ENCODE measurements at regions not wholly inside any gene's neighbourhood (a gene's known extent, or its start where the extent isn't known, plus 50 kb on each side); places are given as distances from the start of the nearest gene placed in this dataset.
"Not testable (repeated sequence)": the region's sequence is repeated elsewhere in the genome, so short reads cannot be mapped to it uniquely, and the experiment has no call there.

DNA sequence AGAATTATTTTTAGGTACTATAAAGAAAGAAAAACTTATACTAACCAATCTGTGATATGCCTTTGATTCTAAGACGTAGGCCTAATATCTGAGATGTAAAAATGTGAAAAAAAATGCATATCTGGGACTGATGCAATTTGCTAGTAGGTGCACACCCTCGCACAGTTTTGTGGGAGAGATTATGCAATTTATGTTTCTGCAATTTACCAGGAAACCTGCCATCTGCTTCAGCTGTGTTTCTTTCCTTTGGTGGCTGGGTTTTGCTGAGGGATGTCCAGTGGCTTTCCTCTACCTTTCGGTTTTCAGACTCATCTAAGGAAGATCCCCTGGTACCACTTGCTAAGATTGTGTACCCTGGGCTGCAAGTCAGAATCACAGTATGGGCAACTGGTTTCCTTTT, 186.9 kb downstream of the ZFP64 start:
- no peak for DNase-seq

DNA sequence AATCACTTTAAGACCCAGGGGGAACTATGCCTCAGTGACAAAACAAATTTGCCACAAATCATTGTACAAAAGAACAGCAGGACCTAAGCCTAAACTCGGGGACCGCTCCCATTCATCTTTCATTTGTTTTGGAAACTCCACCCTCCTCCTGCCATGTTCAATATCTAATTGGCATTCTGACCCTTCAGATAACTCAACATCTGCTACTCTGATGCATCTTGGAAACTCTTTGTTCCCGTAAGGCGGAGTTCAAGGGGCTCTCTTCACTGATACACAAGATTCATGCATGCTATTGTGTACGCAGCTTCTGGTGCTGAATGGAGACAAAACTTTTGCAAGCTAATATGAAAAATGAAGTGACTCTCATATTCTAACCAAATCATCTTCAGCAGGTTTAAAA, 187.6 kb downstream of the ZFP64 start:
- DNase-seq = no peak

DNA sequence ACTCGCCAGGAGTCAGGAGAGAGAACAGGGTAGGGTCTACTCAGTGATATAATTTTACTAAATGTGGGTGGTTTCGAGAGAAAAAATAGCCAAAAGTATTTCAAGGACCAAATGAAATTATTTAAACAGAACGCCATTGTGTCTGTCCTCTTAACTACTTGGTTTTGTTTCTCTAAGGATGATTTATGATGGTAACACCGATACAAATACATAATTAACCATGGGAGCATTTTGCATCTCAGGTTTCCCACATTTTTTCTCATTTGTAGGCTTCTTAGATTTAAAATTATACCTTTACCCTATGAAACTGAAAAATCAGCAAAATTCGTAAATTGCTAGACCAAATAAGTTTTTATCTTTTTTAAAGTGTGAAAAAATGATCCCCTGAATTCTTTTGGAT, 188.2 kb downstream of the ZFP64 start:
- no peak for DNase-seq

DNA sequence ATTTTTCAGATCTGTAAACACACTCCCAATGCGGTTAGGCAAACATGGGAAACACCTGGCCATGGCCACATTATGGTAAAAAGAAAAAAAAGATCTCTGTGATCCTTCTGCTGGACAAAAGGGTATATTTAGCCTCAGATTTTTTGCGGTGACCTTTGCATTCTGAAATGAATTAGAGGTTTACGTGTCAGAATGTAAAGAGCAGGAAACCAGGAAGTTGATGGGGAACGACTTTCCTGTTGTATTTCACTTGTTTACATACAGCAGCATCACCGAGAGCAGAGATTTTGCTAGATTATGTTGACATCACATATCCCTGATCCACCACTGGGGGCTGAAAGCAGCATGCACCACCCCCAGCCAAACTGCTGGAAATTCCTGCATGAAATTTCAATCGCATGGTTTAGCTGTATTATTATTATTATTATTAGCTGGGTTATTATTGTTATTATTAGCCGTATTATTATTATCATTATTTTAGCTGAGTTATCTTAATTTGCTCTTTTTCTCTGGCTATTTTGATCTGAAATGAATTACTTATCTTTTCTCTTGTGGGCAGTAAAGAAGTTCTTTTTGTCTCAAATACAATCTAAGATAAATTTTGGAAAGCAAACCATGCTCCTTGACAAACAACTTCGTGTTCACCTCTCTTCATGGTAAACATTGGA, 189.4 kb downstream of the ZFP64 start:
- DNase-seq = no peak

DNA sequence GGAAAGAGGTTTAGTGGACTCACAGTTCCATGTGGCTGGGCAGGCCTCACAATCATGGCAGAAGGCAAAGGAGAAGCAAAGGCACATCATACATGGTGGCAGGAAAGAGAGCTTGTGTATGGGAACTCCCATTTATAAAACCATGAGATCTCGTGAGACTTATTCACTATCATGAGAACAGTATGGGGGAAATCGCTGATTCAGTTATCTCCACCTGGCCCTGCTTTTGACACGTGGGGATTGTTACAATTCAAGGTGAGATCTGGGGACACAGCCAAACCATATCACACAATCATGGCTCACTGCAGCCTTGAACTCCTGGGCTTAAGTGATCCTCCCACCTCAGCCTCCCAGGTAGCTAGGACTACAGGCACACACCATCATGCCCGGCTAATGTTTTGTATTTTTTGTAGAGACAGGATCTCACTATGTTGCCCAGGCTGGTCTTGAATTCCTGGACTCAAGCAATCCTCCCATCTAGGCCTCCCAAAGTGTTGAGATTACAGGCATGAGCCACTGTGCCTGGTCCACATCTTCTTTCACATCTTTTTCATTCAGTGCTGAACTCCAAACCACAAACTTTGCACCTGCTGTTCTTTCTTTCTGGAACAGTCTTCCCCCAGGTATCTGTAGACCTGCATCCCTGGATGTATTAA, 194.2 kb downstream of the ZFP64 start:
- DNase-seq = not testable (repeated sequence)

DNA sequence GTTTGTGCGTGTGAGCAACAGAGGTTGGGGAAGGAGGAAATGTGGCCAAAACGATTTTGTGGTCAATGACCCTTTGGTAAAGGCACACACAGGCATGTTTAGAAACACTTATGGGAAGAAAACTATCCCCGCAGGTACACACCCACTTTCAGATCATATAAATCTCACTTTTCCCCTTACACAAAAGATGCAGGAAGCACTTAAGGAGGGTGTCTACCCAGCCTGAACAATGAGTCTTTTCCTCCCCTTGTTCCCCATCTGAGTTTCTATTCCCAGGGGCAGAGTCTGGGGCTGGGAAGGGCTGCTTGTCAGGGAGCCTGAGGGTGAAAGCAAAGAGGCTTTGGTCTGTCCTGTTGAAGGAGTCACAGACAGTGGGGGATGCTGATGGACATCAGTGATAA, 193.2 kb upstream of the SALL4 start:
- no peak for DNase-seq

DNA sequence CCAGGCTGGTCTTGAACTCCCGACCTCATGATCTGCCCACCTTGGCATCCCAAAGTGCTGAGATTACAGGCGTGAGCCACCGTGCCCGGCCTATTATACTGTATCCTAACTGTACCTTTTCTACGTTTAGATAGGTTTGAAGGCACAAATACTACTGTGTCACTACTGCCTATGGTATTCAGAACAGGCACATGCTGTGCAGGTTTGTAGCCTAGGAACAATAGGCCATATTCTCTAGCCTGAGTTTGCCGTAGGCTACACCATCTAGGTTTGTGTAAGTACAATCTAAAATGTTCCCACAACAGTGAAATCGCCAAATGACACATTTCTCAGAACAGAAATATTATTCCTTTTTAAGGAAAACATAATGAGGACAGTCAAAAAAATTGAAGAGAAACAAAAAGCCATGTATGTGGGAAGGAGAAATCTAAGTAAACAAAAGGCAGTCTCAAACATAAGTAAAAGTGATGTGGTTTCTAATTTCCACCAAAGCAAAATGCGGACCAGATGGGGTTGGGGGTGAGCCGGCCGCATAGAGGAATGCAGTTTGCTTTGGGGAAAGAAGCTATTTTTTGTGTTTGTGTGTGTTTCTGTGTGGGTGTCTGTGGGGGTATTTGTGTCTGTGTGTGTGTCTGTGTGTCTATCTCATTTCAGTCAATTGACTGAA, 192.6 kb upstream of the SALL4 start:
- no peak for DNase-seq

DNA sequence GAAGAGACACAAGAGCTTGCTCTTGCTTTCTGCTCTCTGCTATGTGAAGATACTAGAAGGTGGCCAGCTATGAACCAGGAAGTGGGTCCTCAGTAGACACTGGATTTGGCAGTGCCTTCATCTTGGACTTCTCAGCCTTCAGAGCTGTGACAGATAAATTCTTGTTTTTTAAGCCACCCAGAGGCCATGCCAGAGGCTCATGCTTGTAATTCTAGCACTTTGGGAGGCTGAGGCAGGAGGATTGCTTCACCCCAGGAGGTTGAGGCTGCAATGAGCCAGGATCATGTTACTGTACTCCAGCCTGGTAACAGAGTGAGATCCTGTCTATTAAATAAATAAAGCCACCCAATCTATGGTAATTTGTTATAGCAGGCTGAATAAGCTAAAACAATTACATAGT, 185.5 kb upstream of the SALL4 start:
- DNase-seq = no peak

DNA sequence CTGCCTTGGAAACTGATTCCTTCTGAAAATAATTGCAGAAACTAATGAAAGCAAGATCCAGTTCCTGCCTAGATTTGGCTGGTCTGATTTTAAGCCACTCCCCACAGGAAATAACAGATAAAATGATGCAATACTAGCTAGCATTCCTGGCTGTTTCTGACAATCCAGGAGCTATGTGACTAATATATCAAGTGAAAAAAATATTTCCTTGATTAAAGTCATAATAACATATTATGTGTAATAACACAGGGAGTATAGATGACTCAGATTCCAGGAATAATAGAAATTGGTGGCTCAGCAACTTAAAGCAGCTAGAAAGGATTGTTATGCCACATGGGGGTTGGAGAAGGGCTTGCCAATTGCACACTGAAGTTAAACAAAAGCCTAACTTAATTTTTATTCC, 182.7 kb upstream of the SALL4 start:
- no peak for DNase-seq

DNA sequence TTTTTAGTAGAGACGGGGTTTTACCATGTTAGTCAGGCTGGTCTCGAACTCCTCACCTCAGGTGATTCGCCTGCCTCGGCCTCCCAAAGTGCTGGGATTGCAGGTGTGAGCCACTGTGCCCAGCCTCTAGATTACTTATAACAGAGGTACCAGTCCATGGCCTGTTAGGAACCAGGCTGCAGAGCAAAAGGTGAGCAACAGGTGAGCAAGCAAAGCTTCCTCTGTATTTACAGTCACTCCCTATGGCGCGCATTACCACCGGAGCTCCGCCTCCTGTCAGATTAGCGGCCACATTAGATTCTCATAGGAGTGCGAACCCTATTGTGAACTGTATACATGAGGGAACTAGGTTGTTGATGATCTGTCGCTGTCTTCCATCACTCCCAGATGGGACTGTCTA, 178.0 kb upstream of the SALL4 start:
- DNase-seq = no peak

DNA sequence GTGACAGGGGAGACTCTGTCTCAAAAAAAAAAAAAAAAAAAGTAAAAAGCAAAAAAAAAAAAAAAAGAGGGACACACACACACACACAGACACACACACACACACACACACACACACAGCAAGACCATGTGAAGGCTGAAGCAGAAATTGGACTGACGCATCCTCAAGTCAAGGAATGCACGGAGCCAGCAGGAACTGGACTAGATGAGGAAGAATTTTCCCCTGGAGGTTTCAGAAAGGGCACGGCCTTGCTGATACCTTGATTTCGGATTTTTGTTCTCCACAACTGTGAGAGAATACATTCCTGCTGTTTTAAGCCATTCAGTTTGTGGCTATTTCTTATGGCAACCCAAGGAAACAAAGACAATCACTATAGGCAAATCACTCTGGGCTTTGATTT, 176.9 kb upstream of the SALL4 start:
- DNase-seq = no peak

DNA sequence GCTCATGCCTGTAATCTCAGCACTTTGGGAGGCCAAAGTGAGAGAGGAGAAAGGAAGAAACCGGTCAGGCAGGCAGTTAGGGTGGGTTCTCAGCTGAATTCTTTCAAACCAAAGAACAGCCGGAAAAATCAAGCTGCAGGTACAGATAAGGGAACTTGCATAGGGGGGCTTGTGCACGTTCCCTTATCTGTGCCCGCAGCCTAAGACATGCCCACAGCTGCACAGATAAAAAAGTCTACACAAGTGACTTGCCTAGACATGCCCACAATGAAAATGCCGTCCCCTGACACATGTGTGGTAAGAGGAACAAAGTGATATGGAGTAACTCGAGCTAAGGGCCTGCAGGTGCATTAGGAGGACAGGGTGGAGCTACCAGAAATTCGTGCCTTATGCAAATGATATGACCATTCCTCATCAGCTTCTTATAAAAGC, 175.8 kb upstream of the SALL4 start:
- no peak for DNase-seq

DNA sequence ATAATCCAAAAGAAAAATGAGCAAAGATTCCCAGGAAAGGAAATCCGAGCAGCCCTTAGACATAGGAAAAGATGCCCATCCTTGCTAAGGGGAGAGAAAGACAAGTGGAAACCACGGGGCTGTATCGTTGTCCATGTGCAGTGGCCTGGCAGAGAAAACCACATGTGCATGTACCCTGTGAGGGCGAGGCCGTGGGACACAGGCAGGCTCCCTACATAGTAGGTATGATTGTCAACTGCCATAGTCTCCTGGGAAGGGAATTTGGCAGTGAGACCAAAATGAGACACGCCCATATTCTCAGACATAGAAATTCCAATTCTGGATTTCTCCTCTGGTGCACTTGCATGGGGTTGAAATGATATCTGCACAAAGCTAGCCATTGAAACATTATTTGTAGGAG, 169.7 kb upstream of the SALL4 start:
- DNase-seq = no peak

DNA sequence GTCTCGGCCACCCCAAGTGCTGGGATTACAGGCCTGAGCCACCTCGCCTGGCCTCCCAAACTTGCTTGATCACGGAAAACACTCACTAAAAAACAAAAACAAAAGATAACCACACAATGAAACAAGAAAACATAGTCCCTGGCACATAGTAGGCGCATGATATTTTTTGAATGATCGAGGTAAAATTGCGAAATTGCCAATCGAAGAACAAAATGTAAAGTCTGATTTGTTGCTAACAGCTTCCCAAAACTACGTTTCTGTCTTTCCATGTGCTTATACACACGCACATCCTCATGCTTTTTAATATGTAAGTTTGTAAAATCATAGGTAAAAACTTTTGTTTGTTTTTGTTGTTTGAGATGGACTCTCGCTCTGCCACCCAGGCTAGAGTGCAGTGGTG, 168.5 kb upstream of the SALL4 start:
- no peak for DNase-seq

DNA sequence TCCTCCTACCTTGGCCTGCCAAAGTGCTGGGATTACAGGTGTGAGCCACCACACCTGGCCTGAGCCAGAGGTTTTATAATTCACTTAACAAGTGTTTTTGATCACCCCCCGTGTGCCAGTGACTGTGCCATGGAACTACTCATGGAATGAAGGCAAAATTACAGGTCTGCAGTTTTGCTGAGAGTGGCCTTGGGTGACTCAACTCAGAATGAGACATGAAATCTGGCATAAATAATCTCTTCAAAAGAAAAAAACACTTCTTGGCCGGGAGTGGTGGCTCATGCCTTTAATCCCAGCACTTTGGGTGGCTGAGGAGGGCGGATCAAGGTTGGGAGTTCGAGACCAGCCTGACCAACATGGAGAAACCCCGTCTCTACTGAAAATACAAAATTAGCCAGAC, 166.9 kb upstream of the SALL4 start:
- no peak for DNase-seq

DNA sequence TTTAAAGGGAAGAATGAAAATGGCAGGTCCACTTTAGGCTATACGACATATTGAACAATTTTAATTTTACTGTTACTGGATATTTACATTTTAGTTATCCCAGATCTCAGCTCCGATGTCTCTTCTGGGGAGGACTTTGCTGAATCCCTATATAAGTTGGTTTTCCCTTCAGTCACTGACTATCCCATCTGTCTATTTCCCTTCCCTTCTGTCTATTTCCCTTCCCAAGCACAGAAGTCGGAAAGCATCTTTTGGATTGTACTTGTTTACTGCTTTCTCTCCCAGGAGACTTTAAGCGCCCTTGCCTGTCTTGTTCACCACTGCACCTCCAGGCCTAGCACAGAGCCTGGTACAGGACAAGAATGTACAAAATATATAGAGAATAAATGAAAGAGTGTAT, 165.8 kb upstream of the SALL4 start:
- no peak for DNase-seq

DNA sequence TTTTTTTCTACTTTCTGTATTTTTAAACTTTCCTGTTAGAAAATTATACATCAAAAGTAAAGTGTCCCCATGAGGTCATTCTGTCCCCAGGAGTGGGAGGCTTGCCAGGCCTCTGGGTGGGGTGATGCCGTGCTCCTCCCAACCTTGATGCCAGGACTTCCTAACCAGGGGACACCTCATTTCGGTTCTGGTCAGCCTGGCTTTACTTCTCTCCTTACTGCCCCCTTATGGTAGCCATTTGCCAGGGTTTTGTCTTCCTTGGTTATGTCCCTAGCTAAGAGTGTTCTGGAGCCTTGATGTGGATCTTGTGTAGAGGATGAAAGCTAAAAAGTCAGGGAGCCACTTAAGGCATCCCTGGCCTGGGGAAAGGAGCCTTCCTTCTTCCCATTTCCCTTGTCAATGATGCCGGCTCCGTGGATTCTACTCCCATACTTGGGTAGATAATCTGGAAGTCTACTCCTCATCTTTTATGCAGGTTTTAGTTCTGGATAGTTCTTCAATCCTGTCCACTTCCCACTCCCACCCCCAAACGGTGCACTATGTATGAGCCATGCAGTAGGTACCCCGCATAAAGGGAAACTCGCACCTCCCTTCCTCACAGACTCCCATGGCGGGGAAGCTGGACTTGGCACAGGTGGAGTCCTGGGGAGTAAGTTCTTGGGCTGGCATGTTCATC, 164.1 kb upstream of the SALL4 start:
- DNase-seq = no peak

DNA sequence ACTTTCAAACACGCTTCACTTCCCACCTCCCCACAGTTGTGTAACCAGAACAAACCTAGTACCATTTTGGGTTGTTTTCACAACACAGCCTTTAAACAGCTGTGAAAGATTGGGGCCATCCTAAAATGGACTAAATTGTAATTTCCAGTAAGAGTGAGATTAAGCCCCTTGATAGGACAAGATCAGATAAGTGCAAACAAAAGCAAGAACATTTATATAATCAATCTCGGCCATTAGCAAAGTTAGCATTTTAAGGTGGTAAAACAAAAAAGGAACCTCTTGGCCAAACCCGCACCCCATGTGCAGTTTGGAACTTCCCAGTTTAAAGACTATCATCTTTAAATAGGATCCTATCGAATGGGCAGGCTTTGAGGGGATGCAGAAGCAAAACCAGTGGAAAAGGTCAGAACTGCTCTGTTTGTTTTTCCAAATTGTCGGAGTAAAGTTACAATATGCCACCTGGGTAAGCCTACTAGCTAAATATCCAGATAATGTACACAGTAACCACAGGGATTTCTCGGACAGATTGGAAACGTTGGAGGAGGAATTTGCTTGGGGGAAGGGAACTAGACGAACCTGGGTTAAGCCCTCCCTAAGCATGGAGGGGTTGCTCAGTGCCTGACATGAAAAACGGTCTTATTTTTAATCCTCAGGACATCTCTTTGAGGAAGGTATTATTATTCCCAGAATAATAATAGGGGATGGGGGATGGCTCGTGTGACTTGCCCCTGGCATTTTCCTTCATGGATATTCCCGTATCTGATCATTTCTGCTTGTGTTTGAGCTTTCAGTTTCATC, 159.8 kb upstream of the SALL4 start:
- no peak for DNase-seq

DNA sequence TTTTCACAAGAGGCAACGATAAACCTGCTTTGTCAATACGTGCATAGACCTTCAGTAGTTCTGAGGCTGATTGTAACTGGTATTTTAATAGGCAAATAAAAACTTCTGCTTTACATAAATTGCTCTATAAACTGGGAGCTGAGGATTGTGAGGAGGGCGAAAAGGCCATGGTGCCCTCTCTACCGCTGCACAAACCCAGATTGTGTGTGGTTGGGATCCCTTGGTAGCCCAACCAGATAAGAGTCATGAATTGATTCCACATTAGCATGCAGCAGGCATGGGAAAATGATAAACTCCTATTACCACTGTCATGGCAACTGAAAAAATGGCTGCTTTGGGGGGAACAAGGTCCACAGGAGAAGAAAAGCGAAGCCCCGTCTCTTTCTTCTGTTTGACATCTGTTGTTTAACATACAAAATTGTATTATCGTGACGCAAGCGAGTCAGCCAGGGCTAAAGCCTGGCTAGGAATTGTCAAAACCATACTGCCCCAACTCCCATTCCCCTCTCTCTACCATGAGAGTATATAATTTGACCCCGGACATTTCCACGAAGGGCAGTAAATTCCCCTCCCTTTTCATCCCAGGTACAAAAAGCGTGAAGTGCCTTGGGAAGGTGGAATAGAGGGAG, 157.8 kb upstream of the SALL4 start:
- DNase-seq = no peak

DNA sequence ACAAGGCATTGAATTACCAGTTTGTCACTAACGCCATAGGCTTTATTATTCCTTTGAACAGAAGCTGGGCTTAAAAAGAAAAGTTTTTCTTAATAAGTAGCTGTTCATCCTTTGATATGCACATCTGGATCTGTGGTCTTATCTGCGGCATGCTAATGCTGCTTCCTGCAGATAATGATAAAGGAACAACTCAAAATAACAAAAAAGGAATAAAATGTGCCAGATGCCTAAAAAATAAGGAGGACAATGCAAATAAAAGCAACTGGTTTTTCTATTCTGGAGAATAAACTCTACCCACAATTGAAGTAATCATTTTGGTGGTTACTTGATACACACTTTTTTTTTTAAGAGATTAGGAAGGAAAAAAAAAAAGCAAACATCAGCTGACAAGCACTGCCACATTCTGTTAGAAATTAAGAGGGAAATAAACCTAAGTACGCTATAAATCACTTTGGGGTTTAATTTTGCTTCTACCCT, 156.8 kb upstream of the SALL4 start:
- no peak for DNase-seq

DNA sequence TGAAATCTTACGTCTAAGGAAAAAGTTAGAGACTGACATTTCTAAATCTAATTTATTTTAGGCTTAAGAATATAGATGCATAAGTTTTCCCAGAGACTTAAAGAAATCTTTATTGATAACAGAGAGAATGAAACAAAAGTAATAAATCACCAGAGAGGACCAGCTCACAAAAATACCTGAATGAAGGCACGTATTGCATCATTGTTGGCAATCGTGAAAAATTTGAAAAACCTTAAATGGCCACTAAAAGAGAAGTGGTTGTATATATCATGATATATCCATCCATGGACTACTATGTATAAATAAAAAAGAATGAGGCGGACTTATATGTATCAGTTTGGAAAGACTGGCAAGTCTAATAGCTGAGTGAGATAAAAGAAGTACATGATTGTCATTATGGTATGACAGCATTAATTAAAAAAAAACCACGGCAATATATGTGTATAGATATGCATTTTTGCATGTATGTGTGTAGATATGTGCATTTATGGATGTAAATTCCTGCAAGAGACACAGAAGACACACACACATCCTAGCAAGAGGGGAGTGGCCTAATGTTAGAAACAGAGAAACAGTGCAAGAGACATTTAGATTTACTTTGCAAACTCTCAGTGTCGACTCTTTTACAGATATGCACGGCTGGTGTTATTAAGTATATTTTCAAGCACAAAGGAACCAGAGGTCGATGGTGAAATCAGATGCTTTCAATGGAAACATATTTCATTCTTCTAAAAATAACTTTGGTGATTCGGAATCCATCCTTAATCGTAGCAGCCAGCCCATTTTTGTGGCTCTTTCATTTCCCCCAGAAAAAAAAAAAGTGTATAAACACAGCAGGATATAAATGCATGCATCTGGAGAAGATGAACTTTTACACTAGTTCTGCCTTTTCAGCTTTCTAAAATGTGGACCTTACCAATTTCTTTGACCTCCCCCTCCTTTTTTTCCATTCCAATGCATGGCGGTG, 156.1 kb upstream of the SALL4 start:
- no peak for DNase-seq

Data from activated CD8-positive, alpha-beta memory T cell treated with anti-CD3 and anti-CD28 coated beads, Interleukin-2, amount 50 U/mL, for 48 hours (primary cell).